ENCODE measurements at regions not wholly inside any gene's neighbourhood (a gene's known extent, or its start where the extent isn't known, plus 50 kb on each side); places are given as distances from the start of the nearest gene placed in this dataset.

- DNase-seq (ENCODE audit: low read depth), result no peak
Measured at GRCh38 chr12:127629066-127629820, 637.7 kb upstream of the TMEM132C start.

GRCh38 chr12:127632461-127632860 lies 634.5 kb upstream of the TMEM132C start:
- no peak for DNase-seq (ENCODE audit: low read depth)

GRCh38 chr12:127635838-127636237 lies 631.1 kb upstream of the TMEM132C start:
- DNase-seq (ENCODE audit: low read depth), result no peak

DNA sequence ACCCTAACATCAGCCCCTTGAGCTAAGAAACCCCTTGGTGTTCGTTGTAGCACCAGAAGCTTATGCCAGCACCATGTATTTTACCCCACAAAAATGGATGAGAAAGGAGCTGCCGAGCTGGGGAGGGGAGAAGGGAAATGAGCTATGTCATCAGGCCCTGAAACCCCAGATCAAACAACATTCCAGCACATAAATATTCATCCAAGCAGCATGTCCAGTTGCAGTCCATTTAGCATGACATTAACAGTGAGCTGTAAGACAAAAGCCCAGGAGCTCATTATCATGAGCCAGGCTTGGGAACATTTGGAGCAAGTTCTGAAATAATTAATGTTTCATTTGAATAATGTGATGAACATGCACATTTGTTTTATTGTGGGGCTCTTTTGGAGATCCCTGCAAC lies 630.1 kb upstream of the TMEM132C start:
- no peak for DNase-seq (ENCODE audit: low read depth)

DNA sequence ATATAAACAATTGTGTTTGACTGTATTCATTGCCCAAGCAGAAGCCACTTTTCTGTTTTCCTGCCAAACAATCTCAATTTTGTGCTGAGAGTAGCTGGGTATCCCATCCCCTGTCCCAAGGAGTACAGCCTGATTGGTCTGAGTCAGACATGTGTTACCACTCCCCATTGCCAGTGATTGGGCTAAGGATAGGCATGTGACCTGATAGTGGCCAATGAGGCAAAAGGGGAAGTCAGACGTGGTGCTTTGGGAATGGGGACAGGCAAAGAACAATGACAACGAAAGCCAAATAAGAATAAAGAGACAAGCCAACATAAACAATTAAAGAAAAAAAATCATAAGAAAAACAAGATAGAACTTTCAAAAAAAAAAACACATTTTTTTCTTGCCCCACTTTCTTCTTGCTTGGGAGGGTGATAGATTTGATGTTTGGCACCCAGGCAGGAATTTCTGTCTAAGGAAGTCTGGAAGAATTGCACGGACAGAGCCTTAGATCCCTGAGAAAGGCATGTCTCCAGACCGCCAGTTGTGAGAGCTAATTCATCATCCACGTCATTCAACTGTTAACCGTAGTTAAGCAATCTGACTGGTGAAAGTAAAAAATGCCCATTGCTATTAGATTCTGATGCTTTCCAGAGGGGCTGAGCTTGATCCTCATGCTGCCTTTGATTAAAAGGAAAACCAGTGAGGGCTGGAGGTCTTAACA lies 626.6 kb upstream of the TMEM132C start:
- DNase-seq (ENCODE audit: low read depth), result no peak

GRCh38 chr12:127642208-127642607 lies 624.8 kb upstream of the TMEM132C start:
- no peak for DNase-seq (ENCODE audit: low read depth)

- DNase-seq (ENCODE audit: low read depth), result no peak
Measured at GRCh38 chr12:127648321-127648720, 618.6 kb upstream of the TMEM132C start.

DNA sequence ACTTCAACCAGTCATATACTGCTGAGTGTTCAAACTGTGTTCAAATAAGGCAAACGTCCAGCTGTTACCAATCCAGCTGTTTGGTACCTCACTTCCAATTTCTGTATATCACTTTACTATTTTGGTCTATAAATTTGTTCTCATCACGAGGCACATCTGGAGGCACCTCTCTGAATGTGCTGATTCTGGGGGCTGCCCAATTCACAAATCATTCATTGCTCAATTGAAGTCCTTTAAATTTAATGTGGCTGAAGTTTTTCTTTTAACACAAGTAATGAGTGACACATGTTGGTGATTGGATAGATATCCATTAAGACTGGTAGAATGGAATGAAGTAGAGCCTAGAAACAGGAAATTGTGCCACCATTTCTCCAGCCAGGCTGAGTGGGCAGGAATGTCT lies 617.0 kb upstream of the TMEM132C start:
- no peak for DNase-seq (ENCODE audit: low read depth)

- DNase-seq (ENCODE audit: low read depth), result no peak
Measured at GRCh38 chr12:127650626-127651025, 616.3 kb upstream of the TMEM132C start.

GRCh38 chr12:127652281-127652680 lies 614.7 kb upstream of the TMEM132C start:
- DNase-seq (ENCODE audit: low read depth), result no peak

- no peak for DNase-seq (ENCODE audit: low read depth)
Measured at GRCh38 chr12:127654383-127654985, 612.5 kb upstream of the TMEM132C start.

GRCh38 chr12:127655691-127656090 lies 611.3 kb upstream of the TMEM132C start:
- no peak for DNase-seq (ENCODE audit: low read depth)

GRCh38 chr12:127656266-127656665 lies 610.7 kb upstream of the TMEM132C start:
- DNase-seq (ENCODE audit: low read depth), result no peak

GRCh38 chr12:127657036-127657435 lies 609.9 kb upstream of the TMEM132C start:
- no peak for DNase-seq (ENCODE audit: low read depth)

DNA sequence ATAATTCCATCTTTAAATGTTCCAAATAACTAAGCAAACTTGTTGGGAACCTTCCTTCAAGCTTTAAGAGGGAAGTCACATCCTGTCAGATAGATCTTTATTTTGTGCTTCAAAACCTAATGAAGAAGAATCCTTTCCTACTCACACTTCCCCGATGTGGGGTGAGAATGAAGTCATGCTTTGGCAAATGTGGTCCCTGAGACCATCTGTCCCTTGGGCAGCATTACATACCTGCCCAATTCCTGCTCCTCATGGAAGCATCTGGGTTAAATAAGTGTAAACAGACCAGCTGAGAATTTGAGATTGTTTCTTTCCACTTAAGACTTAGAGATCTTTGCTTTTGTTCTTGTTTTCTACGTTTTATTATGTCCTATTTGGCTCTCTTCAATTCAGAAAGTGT lies 606.0 kb upstream of the TMEM132C start:
- DNase-seq (ENCODE audit: low read depth), result no peak

GRCh38 chr12:127663716-127664115 lies 603.3 kb upstream of the TMEM132C start:
- DNase-seq (ENCODE audit: low read depth), result no peak

- no peak for DNase-seq (ENCODE audit: low read depth)
Measured at GRCh38 chr12:127664901-127665300, 602.1 kb upstream of the TMEM132C start.

DNA sequence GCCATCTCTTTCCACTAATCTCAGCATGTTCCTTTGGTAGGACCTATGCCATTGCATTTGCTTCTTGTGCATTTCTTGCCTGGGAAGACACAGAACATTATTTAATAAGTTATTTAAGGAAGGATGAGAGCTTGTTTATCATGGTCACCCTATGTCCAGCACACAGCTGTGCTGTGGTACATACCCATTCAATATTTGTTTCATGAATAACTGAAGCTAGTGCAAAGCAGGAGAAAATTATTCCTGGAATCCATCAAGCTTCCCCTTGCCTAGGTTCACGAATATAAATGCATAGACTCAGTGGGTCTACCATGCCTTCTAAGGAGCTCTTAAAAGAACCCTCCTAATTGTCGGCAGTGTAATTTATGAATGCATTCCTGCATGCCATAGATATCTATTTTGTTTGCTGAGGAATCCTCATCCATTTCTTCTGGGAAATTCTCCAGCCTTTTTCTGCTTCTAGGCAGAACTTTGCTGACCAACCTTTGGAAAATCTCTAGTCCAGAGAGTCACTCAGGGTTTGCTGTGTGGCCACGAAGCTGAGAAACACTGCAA lies 599.8 kb upstream of the TMEM132C start:
- DNase-seq (ENCODE audit: low read depth), result no peak

GRCh38 chr12:127670294-127670693 lies 596.7 kb upstream of the TMEM132C start:
- DNase-seq (ENCODE audit: low read depth), result no peak

DNA sequence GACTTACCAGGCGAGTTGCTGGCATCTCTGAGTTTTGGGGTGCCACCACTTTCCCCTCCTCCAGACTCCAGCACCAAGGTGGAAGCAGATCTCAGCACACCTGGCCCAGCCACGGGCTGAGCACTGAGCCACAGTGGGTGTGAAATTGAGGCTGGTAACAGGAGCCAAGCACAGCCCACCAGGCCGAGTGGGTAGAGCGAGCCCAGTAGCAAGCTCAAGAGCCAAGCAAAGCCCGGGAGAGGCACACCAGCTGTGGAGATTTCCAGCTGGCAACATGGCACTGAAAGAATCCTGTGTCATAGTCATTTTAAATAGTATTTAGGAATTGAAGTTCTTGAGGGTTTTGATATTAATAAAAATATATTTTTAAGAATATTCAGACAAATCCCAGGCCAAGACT lies 596.2 kb upstream of the TMEM132C start:
- DNase-seq (ENCODE audit: low read depth), result no peak

GRCh38 chr12:127675936-127676335 lies 591.0 kb upstream of the TMEM132C start:
- DNase-seq (ENCODE audit: low read depth), result no peak

DNA sequence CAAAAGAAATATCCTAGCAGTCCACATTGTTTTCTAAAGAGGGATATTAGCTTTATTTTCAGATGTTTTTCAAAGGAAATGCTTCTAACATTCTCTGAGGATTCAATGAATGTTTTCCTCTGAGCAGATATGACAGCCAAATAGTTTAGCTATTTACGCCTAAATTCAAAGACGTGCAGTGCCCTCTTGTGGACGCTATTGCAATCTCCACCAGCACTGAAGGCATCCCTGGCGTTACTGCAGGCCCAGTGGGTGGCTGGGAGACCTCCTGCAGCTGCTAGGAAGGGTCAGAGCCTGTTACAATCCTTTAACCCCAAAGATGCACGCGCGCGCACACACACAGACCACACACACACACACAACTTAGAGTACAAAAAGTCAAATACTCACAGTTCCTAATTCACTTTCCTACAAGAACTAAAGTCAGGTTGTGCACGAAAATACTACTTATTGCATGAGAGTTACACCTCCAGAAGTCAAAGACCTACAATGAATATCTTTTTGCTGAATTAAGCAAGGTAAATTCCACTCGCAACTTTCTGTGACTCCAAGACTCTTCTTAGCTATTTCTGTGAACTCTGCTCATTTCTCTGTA lies 589.3 kb upstream of the TMEM132C start:
- peak; percentile 14 for DNase-seq (ENCODE audit: low read depth)

DNA sequence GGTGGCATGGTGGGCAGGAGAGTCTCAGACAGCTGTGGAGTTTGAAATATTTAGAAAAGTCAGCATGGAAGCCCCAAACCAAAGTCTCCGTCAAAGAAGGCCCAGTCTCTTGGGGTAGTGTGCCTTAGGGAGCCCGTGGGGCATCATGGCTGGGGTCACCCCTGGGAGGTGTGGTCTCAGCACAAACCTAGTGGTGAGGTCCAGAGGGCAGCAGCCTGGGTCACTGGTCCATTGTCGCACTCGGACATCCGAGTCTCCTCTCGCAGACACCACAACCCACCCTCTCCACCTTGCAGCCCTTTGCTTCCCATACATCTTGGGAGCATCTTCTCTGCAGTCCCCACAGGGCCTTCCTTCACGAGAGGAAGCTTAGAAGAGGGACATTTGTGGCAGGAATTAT lies 588.0 kb upstream of the TMEM132C start:
- no peak for DNase-seq (ENCODE audit: low read depth)
